ENCODE measurements at regions not wholly inside any gene's neighbourhood (a gene's known extent, or its start where the extent isn't known, plus 50 kb on each side); places are given as distances from the start of the nearest gene placed in this dataset.

DNA sequence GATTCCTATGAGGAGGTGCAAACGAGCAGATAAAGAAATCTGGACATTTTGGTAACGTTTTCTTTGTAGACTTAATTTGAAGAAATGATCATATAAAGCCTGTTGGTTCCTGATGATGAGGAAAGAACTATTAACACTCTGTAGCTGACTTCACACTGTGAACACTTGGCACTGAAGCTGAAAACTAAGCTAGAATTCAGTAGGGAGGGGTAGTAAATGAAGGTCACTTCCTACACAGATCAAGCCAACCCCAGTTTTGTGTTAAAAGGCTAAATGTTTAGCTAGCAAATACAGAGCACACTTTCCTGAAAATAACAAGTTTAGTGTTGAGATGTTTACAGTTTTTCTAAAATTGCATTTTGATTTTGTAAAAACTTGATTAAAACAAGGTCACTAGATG is 296.2 kb upstream of the PRDM1 start:
- peak; percentile 82 for DNase-seq (ENCODE audit: low spot score)
- in situ Hi-C loops (cut with HindIII; ENCODE audit: low sequenced_read_pairs): no loop called here

DNA sequence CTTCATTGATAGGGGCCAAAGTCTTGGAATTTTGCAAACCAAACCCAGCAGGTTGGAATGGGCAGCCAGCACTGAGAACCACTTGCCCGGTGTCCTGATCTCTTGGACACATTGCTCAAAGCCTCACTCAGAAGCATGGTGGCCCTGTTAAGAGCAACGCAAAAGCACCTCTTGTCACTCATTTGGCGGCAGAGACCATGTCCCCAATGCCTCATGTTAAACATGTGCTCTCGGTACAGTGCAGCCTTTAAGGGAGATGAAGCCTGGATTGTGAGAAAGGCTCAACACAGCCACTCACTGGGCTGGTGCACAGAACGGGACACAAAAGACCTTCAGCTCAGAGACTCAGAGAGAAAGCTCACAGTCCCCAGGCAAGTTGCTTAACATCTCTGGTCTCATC is 298.4 kb upstream of the PRDM1 start:
- DNase-seq (ENCODE audit: low spot score): no peak
- in situ Hi-C loops (cut with HindIII; ENCODE audit: low sequenced_read_pairs): no loop called here

DNA sequence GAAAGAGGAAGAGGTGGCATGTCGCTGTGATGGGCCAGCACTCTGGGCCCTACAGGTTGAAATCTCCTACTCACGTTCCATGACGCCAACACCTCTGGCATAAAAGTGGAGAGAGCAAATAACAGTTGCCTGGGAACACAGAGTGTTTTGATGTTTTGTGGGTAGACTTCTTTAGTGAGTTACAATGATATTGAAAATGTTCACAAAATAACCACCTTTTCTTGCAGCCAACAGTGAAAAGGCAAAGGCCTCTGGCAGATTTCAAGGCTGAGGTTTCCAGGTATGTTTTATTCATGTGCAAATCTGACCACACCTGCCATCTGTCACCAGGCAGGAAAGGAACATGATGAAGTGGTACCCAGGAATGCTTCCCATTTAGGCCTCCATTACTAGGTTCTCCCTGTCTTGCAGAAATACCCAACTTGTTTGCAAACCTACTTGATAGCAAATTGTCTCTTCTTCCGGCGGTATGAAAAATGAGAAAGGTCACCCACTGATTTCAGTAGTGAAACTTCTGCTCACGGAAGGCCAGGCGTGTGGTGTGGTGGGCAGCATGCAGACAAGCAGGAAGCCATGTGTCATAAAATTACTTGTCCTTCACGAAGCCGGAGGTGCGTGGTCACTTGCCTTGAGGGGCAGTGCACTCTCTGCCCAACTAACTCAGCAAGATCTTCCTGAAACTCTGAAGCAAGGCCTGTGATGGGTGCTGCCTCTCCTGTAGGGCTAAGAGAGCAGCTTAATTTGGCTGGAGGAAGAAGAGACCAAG is 299.1 kb upstream of the PRDM1 start:
- in situ Hi-C loops (cut with HindIII; ENCODE audit: low sequenced_read_pairs): no loop called here
- peak; percentile 17 for DNase-seq (ENCODE audit: low spot score)

DNA sequence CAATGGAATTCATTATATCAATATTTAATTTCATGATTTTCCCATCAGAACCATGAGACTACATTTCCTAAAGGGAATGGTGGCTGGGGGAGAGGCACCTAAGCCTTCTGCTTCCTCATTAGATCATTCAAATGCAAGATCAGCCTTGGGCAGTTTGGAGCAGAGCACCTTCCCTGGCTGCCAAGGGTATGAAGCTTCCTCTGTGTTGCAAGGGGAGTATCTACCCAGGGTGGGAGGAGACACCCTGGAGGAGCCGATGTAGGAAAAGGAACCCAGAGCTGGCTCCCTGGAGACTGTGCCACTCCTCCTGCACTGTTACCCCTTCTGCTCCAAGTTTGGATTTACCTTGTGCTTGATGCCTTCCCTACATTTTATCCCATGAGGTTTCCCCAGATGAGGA is 299.7 kb upstream of the PRDM1 start:
- DNase-seq (ENCODE audit: low spot score): no peak
- in situ Hi-C loops (cut with HindIII; ENCODE audit: low sequenced_read_pairs): no loop called here

DNA sequence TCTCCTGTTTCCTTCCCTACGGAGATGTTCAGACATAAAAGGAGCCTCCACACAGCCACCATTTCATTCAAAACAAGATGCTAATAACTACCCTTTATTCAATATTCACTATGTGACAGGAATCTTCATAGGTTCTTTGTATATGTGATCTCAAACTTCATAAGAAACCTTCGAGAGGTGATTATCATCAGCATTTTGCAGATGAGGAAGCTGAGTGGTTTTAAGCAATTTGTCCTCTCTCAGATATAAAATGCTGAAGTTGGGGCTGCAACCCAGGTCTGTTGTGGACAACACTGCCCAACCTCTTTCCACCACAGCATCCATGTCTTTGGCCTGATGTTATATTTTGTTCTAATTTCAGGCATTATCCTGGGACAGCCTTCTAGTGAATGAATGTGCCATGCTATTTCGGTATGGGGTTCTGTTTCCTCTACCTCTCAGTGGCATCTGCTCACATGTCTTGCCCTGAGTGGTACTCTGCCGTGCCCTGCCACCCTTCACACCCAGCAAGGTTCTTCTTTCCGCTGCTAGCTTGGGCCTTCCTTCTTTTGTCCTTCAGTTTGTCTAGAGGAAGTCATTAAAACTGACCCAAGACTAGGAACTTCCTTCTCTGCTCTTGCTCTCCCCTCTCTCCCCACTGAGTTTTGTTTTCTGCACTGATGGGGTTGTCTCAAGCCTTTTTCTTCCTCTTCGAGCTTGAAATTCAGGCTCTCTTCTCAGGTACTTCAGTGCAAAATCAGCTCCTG is 300.9 kb upstream of the PRDM1 start:
- no peak for DNase-seq (ENCODE audit: low spot score)
- in situ Hi-C loops (cut with HindIII; ENCODE audit: low sequenced_read_pairs): no loop called here

DNA sequence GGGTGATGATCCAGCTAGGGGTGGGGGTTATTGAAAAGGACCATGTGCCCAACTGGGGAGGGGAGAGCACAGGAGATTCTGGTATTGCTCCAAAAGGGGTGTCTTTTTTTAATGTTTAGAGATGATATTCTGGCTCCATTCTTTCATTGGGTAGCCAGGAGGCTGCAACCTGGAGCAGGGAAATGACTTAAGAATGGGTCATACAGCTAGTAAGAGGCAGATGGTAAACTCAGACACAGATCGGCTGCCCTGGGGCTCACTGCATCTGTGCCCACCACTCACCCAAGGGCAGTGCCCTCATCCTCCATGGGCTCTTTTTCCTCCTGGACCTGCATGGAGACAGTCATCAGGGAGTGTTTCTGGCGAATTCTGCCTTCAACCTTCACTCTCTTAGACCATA is 302.0 kb upstream of the PRDM1 start:
- DNase-seq (ENCODE audit: low spot score): no peak
- in situ Hi-C loops (cut with HindIII; ENCODE audit: low sequenced_read_pairs): no loop called here

DNA sequence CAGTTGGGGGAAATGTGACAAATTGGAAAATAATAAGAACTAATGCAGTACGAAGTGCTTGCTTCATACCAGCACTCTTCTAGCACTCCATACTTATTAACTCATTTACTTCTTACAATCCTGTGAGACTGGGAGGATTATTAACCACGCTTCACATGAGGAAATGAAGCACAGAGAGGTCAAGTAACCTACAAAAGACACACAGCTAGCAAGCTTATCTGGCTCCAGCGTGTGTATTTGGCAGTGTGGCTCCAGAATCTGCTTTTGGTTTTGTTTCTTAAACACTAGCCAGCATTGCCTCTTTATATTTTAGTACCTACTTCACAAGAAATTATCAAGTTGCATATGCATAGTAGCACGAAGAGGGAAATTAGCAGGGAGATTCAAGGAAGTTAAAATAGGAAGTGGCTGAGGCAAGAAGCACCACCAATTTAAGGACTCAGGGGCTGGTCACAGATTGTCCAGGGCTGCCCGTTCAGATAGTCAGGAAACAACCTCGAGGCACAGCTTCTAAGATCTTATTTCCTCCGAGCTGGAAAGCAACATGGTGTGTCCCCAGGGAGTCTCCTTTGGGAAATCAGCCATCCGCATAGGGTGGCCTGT is 302.7 kb upstream of the PRDM1 start:
- in situ Hi-C loops (cut with HindIII; ENCODE audit: low sequenced_read_pairs): no loop called here
- no peak for DNase-seq (ENCODE audit: low spot score)

DNA sequence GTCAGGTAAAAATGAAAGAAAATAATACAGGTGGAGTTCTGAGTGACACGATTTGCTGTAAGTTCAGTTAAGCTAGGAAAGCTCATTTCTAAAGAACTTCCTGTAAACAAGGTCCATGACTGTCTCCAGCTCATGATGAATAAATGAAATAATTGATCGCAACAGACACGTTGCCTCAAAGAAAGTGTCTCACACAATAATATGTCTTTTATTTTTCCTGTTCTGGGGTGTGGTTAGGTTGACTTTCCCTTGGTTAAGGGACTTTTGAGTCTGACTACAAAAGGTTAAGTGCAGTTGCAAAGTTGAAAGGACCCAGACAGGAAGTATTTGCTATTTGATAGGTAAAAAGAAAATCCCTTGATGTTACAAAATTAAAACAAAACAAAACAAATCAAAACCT is 304.2 kb upstream of the PRDM1 start:
- no peak for DNase-seq (ENCODE audit: low spot score)
- in situ Hi-C loops (cut with HindIII; ENCODE audit: low sequenced_read_pairs): no loop called here

DNA sequence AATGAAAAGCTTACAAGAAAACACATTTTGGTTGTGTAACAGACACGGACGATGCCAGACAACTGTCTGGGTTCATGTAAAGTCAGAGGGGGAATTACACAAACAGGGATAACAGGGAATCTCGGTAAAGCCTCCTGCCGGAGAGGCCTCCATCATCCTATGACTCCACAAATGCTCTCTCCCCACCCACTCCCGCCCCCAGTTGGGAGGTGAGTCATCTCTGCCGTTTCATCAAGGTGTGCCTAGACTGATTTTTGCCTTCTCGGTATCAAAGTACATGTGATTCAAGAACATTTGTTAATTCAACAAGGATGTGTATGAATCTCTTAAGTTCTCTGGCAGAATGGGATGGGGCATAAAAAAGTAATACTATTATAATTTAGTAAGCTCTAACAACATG is 304.9 kb upstream of the PRDM1 start:
- in situ Hi-C loops (cut with HindIII; ENCODE audit: low sequenced_read_pairs): no loop called here
- no peak for DNase-seq (ENCODE audit: low spot score)

DNA sequence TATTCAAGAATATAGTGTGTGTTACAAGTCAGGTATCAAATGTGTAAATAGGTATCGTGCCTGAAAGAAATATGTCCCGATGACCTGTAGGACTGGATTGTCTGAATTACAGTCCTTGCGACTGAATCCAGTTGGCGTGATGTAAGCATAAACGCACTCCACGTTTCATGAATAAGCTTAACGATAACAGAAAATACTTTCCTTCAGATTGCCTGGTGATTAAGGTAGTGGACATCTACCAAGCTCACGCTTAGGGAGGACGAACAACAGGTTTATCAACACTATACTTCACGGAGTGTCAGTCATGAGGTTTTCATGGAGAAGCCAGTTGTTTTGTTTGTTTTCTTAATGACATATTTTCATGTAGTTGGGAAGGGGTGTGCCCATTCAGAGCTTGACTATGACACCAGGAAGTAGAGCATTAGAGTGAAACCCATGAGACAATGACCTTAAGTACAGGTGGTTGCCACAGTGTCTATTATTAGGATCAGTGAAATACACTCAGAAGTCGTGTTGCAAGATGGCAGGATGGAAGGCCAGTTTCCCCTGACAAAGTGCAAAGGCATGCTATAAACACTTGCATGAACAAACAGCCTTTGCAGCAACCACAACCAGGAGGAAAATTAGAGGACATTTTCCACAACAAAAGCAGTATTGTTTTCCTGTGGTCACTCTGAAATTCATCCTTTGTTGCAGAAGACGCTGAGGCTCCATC is 305.8 kb upstream of the PRDM1 start:
- DNase-seq (ENCODE audit: low spot score): no peak
- in situ Hi-C loops (cut with HindIII; ENCODE audit: low sequenced_read_pairs): no loop called here

DNA sequence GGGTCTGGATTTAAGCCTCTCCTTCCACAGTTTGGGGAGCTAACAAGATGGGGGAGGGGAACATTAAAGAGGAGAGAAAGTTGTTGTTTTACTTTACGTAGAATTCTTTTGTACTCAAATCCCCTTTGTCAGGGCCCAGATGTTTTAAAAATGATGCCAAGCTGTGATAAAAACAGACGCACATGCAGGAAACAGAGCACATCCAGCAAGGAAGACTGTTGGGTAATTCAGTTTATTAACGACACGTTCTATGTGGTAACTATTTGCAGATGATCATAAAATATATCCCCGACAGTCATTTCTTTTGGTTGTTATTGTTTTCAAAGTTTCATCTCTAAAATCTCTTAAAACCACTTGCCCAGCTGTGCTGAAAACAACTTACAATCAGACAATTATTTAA is 307.0 kb upstream of the PRDM1 start:
- in situ Hi-C loops (cut with HindIII; ENCODE audit: low sequenced_read_pairs): no loop called here

DNA sequence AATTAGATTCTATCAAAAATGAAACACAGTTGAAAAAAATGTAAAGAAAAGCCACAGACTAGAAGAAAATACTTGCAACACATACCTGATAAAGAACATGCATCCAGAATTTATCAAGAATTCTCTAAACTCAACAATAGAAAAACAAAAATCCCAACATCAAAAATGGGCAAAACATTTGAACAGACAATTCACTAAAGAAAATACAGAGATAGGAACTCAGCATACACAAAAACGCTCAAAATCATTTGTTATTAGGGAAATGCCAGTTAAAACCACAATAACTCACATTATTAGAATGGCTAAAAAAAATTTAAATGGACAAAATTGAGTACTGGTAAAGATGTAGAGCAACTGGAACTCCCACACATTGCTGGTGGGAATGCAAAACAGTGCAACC is 311.0 kb upstream of the PRDM1 start:
- in situ Hi-C loops (cut with HindIII; ENCODE audit: low sequenced_read_pairs): no loop called here
- no peak for DNase-seq (ENCODE audit: low spot score)

More for the DNA sequence above, 307.0 kb upstream of the PRDM1 start:
- no peak for DNase-seq (ENCODE audit: low spot score)

DNA sequence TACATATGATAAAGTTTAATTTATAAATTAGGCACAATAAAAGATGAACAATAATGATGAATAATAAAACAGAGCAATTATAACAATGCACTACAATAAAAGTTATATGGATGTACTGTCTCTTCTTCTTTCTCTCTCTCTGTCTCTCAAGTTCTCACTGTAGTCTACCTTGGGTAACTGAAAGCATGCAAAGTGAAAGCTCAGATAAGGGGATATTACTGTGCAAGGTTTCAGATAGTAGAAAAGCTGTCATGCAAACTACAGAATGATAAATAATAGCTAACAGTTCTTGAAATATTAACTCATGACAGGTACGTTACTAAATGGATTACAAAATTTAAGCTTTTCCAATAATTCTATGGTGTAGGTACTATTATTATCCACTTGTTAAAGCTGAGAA is 311.9 kb upstream of the PRDM1 start:
- in situ Hi-C loops (cut with HindIII; ENCODE audit: low sequenced_read_pairs): no loop called here
- no peak for DNase-seq (ENCODE audit: low spot score)

DNA sequence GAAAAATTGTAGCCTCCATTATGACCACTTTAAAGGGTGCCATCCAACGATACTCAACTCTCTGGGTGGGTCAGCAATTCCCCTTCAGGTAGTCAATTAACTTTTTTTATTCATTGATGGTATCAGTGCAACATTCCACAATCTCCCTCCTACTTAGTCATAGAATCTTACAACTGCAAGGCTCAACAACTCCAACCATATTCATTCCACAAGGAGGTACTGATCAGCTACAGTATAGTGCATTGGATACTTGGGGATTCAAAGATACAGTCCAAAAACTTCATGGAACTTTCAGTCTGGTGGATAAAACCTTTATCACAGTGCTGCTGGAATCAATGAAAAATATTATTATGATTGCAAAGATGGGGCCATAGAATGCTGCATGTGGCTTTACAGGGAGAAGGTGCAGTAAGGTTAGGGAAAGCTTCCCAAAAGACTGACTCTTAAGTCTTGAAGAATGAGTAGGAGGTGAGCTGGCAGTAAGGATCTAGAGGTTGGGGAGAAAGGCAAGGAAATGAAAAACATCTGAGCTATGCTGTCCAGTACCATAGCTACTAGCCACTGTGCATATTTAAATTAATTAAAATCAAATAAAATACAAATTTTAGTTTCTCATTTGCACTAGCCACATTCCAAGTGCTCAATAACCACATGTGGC is 314.7 kb upstream of the PRDM1 start:
- DNase-seq (ENCODE audit: low spot score): no peak
- in situ Hi-C loops (cut with HindIII; ENCODE audit: low sequenced_read_pairs): no loop called here

DNA sequence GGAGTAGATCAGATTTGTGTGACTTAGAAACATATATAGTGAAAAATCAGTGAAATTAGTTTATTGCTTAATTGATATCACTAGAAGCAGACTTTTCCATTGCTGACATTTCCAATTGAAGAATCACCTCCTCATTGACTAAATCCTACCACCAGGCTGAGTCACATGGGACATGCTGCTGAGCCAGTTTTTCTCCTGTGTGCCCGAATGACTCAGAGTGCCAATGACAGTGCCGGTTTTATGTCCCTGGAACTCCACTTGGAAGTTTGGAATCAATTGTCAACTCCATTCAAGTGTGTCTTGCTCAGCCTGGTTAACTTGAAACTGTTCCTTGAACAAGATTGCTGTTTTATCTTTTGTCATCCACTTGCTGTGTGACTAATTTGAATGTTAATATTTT is 316.1 kb upstream of the PRDM1 start:
- in situ Hi-C loops (cut with HindIII; ENCODE audit: low sequenced_read_pairs): no loop called here
- DNase-seq (ENCODE audit: low spot score): no peak

DNA sequence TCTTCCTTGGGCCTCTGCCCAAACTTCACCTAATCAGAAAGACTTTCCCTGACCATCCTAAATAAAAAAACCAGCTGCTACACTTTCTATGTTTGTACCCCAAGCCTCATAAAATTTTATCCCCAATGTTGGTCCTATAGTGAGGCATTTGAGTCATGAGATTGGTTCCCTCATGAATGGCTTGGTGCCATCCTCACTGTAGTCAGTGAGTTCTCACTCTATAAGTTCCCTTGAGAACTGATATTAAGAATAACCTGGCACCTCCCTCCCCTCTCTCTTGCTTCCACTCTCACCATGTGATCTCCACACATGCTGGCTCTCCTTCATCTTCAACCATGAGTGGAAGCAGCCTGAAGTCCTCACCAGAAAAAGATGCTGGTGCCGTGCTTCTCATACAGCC is 316.9 kb upstream of the PRDM1 start:
- no peak for DNase-seq (ENCODE audit: low spot score)
- in situ Hi-C loops (cut with HindIII; ENCODE audit: low sequenced_read_pairs): no loop called here

DNA sequence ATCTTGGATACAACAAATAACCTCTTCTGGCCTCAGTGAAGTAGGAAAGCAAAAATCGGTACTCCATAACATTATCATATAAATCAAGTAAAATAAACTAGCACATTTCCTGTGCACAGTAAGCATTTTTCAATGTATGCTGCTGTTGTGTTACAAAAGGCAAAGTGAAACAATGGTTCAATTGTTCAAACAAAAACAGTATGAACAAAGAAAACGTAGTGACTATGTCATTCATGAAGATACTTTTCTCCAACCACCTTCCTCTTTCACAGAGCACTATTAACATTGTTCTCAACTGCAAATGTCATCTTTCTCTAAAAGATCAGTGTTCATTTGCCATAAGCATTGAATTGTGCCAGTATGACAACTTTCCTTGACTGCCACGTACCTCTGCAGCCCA is 318.6 kb upstream of the PRDM1 start:
- in situ Hi-C loops (cut with HindIII; ENCODE audit: low sequenced_read_pairs): no loop called here
- DNase-seq (ENCODE audit: low spot score): no peak

DNA sequence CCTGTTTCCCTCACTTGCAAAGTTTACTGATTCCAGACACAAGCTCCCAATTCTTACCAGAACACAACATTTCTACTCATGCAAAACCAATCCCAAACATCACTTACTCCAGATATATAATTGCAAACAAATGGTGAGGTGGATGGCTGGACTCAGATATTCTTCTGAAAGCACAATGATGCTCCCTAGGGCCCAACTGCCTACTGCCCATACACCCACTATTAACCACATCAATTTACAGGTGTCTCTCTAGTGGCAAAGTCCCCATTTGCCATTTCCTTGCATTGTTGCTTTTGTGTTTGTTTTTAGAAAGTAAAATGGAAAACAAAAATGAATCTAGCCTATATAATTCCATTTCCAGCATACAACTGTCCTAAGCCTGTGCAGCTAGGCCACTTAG is 320.9 kb upstream of the PRDM1 start:
- in situ Hi-C loops (cut with HindIII; ENCODE audit: low sequenced_read_pairs): no loop called here
- DNase-seq (ENCODE audit: low spot score): no peak

DNA sequence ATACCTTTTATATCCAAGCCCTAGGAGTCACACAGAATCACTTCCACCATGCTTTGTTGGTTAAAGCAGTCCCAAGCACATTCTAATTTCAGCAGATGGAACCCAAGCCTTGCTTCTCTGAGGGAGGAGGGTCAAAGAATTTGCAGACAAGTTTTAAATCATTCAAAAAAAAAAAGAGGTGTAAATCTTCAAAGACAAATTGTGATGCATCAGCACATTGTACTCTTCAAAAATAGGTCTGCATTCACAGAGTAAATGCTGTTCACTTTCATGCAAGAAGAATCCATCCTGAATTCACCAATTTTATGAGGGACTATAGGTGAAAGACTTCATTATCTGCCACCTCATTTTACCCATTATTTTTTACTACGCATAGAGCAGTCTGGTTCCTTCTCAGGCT is 321.8 kb upstream of the PRDM1 start:
- DNase-seq (ENCODE audit: low spot score): no peak
- in situ Hi-C loops (cut with HindIII; ENCODE audit: low sequenced_read_pairs): no loop called here

DNA sequence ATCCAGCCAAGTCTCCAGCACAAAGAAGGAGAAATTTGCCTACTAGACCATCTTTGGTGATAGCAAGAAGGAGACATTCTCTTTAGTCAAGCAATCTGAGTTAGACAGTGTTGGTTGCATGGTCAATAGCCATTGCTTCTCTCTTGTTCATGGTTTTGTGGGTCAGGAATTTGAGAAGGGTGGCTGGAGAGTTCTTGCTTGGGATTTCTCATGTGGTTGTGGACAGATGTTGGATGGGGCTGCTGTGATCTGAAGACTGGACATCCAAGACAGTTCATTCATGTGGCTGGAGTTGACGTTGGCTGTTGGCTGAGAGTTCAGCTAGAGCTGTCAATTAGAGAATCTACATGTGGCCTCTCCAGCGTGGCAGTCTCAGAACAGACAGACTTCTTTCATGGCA is 322.3 kb upstream of the PRDM1 start:
- DNase-seq (ENCODE audit: low spot score): no peak
- in situ Hi-C loops (cut with HindIII; ENCODE audit: low sequenced_read_pairs): no loop called here
